Vagina (tissue), 2 donors: ENCODE measurements at regions not wholly inside any gene's neighbourhood (a gene's known extent, or its start where the extent isn't known, plus 50 kb on each side); places are given as distances from the start of the nearest gene placed in this dataset.

Experiments
- POLR2A ChIP-seq, 2 donors: fragments of 450-650 bp; IDR thresholded peaks; one replicate each; pipeline ENCODE4 v1.6.1; 2017; ENCODE audit warnings: antibody characterized with exemption in 2 of 2, mild to moderate bottlenecking in 2 of 2, moderate library complexity in 2 of 2
- POLR2AphosphoS5 ChIP-seq, 2 donors: sonication (generic); formaldehyde crosslinking; IDR thresholded peaks; one replicate each; pipeline ENCODE4 v1.9.0; 2017; ENCODE audit warnings: antibody characterized with exemption in 2 of 2, mild to moderate bottlenecking in 2 of 2, low read depth in 1 of 2; ENCODE audit not compliant: insufficient read depth in 1 of 2
- TF ChIP-seq, protein P1 (sequence below), 3 experiments: fragments of 450-650 bp in 2 of 3; fragments of 200-600 bp in 1 of 3; sonication (generic) in 1 of 3; IDR thresholded peaks; one replicate each; pipeline ENCODE4 v1.5.1; 2017 to 2019; ENCODE audit warnings: antibody characterized with exemption in 3 of 3, mild to moderate bottlenecking in 2 of 3, moderate library complexity in 2 of 3

DNA sequence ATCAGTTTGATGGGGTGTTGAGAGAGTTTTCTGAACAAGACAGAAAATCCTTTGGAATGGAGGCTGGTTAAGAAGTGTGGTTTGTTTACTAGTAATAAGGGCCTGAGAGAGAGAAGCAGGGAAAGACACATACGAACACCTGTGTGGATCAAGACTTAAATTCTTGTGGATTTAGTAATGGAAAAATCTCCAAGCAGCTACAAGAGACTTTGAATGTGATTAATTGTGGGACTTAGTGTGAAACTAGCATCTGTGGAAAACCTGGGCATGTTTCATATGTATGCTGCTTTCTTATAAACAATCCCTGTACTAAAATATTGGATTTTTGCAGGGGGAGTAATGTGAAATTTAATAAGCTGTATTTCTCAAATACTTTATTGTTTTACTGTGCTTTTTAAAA, 399.1 kb downstream of the SI start:
- no peak for TF ChIP-seq POLR2A (IDR thresholded peaks at IDR 0.05)
- TF ChIP-seq, protein P1, sequence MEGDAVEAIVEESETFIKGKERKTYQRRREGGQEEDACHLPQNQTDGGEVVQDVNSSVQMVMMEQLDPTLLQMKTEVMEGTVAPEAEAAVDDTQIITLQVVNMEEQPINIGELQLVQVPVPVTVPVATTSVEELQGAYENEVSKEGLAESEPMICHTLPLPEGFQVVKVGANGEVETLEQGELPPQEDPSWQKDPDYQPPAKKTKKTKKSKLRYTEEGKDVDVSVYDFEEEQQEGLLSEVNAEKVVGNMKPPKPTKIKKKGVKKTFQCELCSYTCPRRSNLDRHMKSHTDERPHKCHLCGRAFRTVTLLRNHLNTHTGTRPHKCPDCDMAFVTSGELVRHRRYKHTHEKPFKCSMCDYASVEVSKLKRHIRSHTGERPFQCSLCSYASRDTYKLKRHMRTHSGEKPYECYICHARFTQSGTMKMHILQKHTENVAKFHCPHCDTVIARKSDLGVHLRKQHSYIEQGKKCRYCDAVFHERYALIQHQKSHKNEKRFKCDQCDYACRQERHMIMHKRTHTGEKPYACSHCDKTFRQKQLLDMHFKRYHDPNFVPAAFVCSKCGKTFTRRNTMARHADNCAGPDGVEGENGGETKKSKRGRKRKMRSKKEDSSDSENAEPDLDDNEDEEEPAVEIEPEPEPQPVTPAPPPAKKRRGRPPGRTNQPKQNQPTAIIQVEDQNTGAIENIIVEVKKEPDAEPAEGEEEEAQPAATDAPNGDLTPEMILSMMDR (IDR thresholded peaks at IDR 0.05), result no peak
- TF ChIP-seq POLR2AphosphoS5 (IDR thresholded peaks at IDR 0.05; ENCODE audit: insufficient read depth in 1 of 2, low read depth in 1 of 2), result no peak
